ENCODE measurements at regions not wholly inside any gene's neighbourhood (a gene's known extent, or its start where the extent isn't known, plus 50 kb on each side); places are given as distances from the start of the nearest gene placed in this dataset.

- in situ Hi-C loops (cut with MboI; ENCODE audit: low sequenced_read_pairs), result no loop called here
- H3K4ac ChIP-seq (ENCODE audit: low read depth, low read length), result no peak overlapping the region
- no peaks in the 10 kb centered on the region for H3K79me1 ChIP-seq (ENCODE audit: low read depth in 1 of 2, low read length in 2 of 2)
- H3K18ac ChIP-seq (ENCODE audit: low read depth, low read length), result no peak overlapping the region
- intact Hi-C loops (cut with micrococcal nuclease), result no loop called here
- dilution Hi-C loops (cut with HindIII; ENCODE audit: low sequenced_read_pairs, unreplicated experiment), result no loop called here
- ATAC-seq (ENCODE audit: low read depth) (no peak), DNase-seq (no peak)
- H2AK9ac ChIP-seq (replicated peaks; ENCODE audit: low read depth, low read length, poor library complexity), result no peak overlapping the region
- H3K4me3 ChIP-seq (ENCODE audit: insufficient read depth, low read depth, low read length), result no peak overlapping the region
- H3K9me3 ChIP-seq (ENCODE audit: control insufficient read depth, insufficient read depth, low read length), result peaks cover 4% of the 10 kb centered on the region
- H3K14ac ChIP-seq (replicated peaks; ENCODE audit: low read depth, low read length), result no peak overlapping the region
- H2AFZ ChIP-seq (replicated peaks; ENCODE audit: low read length, poor library complexity), result no peak overlapping the region
- H3K9ac ChIP-seq (ENCODE audit: low read depth, low read length), result no peak overlapping the region
- no peaks in the 10 kb centered on the region for H4K20me1 ChIP-seq (ENCODE audit: insufficient read depth, low read length)
- POLR2A ChIA-PET (ENCODE audit: unreplicated experiment), result no interaction called here
- no peak overlapping the region for H3K56ac ChIP-seq (ENCODE audit: extremely low read depth, insufficient read depth, low read length)
- CTCF ChIA-PET, result no interaction called here
- H3K27me3 ChIP-seq (ENCODE audit: control insufficient read depth, insufficient read depth, low read length), result no peaks in the 10 kb centered on the region
- H2BK5ac ChIP-seq (ENCODE audit: low read depth, low read length, poor library complexity, severe bottlenecking), result no peak overlapping the region
- H2BK15ac ChIP-seq (ENCODE audit: low read depth, low read length), result no peak overlapping the region
- H3K9me1 ChIP-seq (ENCODE audit: insufficient read depth, low read length), result no peaks in the 10 kb centered on the region
- no peak overlapping the region for H4K91ac ChIP-seq (ENCODE audit: insufficient read depth, low read depth, low read length)
- H3K36me3 ChIP-seq (ENCODE audit: control insufficient read depth, insufficient read depth, low read length), result no peaks in the 10 kb centered on the region
- H2AK5ac ChIP-seq (ENCODE audit: low read depth, low read length), result no peak overlapping the region
- no peak overlapping the region for H2BK20ac ChIP-seq (ENCODE audit: low read depth, low read length)
- no peak overlapping the region for H4K8ac ChIP-seq (ENCODE audit: low read depth in 2 of 2, low read length in 2 of 2)
- H3K23ac ChIP-seq (ENCODE audit: low read depth, low read length), result no peak overlapping the region
- TF ChIP-seq CEBPB (IDR thresholded peaks at IDR 0.05; ENCODE audit: low read depth, low read length) (no peak), USF2 (IDR thresholded peaks at IDR 0.05; ENCODE audit: low read depth, low read length) (no peak), ELK1 (IDR thresholded peaks at IDR 0.05; ENCODE audit: borderline replicate concordance, low read depth, low read length) (no peak), RAD21 (IDR thresholded peaks at IDR 0.05; ENCODE audit: low read length) (no peak), NFE2L2 (IDR thresholded peaks at IDR 0.05; ENCODE audit: low read depth, low read length) (no peak)
- no peak overlapping the region for H3K27ac ChIP-seq (ENCODE audit: insufficient read depth, low read length)
- H2BK120ac ChIP-seq (ENCODE audit: low read depth, low read length), result no peak overlapping the region
- no peak overlapping the region for H4K5ac ChIP-seq (ENCODE audit: low read depth, low read length)
- BruUV-seq (replicated peaks), result no TSS peak
- H3K4me1 ChIP-seq (ENCODE audit: control insufficient read depth, insufficient read depth, low read length), result no peaks in the 10 kb centered on the region
- H3K4me2 ChIP-seq (ENCODE audit: low read depth, low read length), result no peak overlapping the region
Observed at GRCh38 chr7:52973126-52973525, 62.3 kb upstream of the POM121L12 start.
